Sigmoid colon (tissue), 4 donors: ENCODE measurements at regions not wholly inside any gene's neighbourhood (a gene's known extent, or its start where the extent isn't known, plus 50 kb on each side); places are given as distances from the start of the nearest gene placed in this dataset.

Experiments used
- EP300 ChIP-seq, 4 donors: sonication (generic); formaldehyde crosslinking; IDR thresholded peaks; one replicate each; pipeline ENCODE4 v1.6.1; 2017; ENCODE audit warnings: antibody characterized with exemption in 4 of 4
- POLR2AphosphoS5 ChIP-seq, 4 donors: sonication (generic); formaldehyde crosslinking; IDR thresholded peaks; one replicate each; pipeline ENCODE4 v1.6.1; 2017; ENCODE audit warnings: antibody characterized with exemption in 4 of 4
- TF ChIP-seq, protein P1 (sequence below), 4 experiments: fragments of 450-650 bp in 3 of 4; fragments of 200-600 bp in 1 of 4; IDR thresholded peaks; one replicate each; pipeline ENCODE4 v1.5.1; 2016 to 2019; ENCODE audit warnings: antibody characterized with exemption in 4 of 4, mild to moderate bottlenecking in 3 of 4, moderate library complexity in 2 of 4

DNA sequence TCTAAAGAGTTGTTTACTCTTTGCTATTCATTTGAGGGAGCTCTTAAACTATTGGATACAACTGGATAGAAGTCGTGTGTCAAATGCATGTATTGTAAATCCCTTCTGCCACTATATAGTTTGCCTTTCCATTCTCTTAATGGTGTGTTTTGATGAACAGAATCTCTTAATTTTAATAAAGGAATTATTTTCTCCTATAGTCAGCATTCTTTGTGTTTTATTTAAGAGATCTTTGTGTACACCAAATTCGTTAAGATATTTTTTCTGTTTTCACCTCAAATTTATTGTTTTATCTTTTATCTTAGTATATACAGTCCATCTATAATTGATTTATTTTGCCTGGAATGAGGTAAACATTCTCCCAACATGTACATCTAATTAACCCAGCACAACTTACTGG, 551.5 kb upstream of the AGTR1 start:
- TF ChIP-seq EP300 (IDR thresholded peaks at IDR 0.05), result no peak
- TF ChIP-seq, protein P1, sequence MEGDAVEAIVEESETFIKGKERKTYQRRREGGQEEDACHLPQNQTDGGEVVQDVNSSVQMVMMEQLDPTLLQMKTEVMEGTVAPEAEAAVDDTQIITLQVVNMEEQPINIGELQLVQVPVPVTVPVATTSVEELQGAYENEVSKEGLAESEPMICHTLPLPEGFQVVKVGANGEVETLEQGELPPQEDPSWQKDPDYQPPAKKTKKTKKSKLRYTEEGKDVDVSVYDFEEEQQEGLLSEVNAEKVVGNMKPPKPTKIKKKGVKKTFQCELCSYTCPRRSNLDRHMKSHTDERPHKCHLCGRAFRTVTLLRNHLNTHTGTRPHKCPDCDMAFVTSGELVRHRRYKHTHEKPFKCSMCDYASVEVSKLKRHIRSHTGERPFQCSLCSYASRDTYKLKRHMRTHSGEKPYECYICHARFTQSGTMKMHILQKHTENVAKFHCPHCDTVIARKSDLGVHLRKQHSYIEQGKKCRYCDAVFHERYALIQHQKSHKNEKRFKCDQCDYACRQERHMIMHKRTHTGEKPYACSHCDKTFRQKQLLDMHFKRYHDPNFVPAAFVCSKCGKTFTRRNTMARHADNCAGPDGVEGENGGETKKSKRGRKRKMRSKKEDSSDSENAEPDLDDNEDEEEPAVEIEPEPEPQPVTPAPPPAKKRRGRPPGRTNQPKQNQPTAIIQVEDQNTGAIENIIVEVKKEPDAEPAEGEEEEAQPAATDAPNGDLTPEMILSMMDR (IDR thresholded peaks at IDR 0.05), result no peak
- TF ChIP-seq POLR2AphosphoS5 (IDR thresholded peaks at IDR 0.05), result no peak
